GM23338 (cell line): ENCODE measurements at regions not wholly inside any gene's neighbourhood (a gene's known extent, or its start where the extent isn't known, plus 50 kb on each side); places are given as distances from the start of the nearest gene placed in this dataset.

ENCODE experiments used
- EZH2 ChIP-seq: fragments of 200-600 bp; sonication (generic); IDR thresholded peaks from one replicate; pipeline ENCODE4 v1.8.0; 2017; ENCODE audit warnings: antibody characterized with exemption, mild to moderate bottlenecking, low read depth; ENCODE audit not compliant: unreplicated experiment
- REST ChIP-seq: IDR thresholded peaks from one replicate; pipeline ENCODE4 v1.6.1; 2018; ENCODE audit warnings: antibody characterized with exemption; ENCODE audit not compliant: unreplicated experiment
- ZNF114 ChIP-seq: fragments of 250-450 bp; sonication (Bioruptor Pico); IDR thresholded peaks from 2 replicates; pipeline ENCODE4 v1.5.0; 2020; ENCODE audit warnings: mild to moderate bottlenecking, moderate library complexity
- TF ChIP-seq, protein P1 (sequence below), 2 experiments: fragments of 200-600 bp in 1 of 2; sonication (generic) in 1 of 2; conservative IDR thresholded peaks; 2 replicates each; pipeline versions ENCODE4 v1.5.1 to v1.6.1; 2016 to 2017; ENCODE audit warnings: antibody characterized with exemption in 2 of 2, low read depth in 2 of 2, mild to moderate bottlenecking in 2 of 2, moderate library complexity in 1 of 2

DNA sequence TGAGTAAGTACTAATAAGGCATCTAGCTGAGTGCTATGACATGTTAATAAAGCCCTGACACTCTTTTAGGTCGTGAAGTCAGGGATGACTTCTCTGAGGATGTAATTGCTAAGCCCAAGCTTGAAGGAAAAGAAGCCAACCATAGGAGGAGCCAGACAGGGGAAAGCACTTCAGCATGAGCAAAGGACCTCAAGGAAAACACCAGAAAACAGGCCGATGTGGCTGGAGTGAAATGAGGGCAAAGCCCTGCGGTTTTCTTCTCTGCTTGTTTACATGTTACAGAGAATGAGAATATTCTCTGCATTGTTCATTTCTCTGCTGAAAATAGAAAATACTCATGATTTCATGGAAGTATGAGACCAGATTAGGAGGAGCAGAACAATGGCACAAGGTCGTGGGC is 112.5 kb upstream of the ARHGAP28 start:
- TF ChIP-seq EZH2 (no peak), REST (no peak), ZNF114 (no peak)
- TF ChIP-seq, protein P1, sequence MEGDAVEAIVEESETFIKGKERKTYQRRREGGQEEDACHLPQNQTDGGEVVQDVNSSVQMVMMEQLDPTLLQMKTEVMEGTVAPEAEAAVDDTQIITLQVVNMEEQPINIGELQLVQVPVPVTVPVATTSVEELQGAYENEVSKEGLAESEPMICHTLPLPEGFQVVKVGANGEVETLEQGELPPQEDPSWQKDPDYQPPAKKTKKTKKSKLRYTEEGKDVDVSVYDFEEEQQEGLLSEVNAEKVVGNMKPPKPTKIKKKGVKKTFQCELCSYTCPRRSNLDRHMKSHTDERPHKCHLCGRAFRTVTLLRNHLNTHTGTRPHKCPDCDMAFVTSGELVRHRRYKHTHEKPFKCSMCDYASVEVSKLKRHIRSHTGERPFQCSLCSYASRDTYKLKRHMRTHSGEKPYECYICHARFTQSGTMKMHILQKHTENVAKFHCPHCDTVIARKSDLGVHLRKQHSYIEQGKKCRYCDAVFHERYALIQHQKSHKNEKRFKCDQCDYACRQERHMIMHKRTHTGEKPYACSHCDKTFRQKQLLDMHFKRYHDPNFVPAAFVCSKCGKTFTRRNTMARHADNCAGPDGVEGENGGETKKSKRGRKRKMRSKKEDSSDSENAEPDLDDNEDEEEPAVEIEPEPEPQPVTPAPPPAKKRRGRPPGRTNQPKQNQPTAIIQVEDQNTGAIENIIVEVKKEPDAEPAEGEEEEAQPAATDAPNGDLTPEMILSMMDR (conservative IDR thresholded peaks at IDR 0.05; ENCODE audit: low read depth in 2 of 2), result no peak
